HG03095 (cell line): ENCODE measurements at regions not wholly inside any gene's neighbourhood (a gene's known extent, or its start where the extent isn't known, plus 50 kb on each side); places are given as distances from the start of the nearest gene placed in this dataset.

ENCODE experiments used
- ATAC-seq: cut with Tn5 transposase; IDR thresholded peaks from one replicate; pipeline ENCODE4 v1.9.1; 2021; ENCODE audit warnings: moderate library complexity; ENCODE audit not compliant: unreplicated experiment

DNA sequence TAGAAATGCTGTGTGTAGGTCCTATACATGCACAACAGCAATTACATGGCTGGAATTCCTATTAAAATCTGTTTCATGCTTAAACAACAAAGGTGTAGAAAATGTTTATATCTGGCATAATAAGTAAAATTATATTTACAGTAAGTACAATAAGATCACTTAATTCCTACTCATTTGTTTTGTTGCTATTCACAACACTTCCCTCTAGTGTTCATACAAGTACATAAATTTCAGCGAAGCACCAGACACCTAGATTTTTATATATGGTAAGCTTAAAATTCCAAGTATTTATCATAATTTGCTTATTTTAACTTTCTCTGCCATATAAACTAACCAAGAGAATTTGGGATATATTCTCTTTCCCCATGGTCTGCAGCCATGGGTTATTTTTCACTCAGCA is 51.8 kb upstream of the ANK3 start:
- ATAC-seq, result no peak

DNA sequence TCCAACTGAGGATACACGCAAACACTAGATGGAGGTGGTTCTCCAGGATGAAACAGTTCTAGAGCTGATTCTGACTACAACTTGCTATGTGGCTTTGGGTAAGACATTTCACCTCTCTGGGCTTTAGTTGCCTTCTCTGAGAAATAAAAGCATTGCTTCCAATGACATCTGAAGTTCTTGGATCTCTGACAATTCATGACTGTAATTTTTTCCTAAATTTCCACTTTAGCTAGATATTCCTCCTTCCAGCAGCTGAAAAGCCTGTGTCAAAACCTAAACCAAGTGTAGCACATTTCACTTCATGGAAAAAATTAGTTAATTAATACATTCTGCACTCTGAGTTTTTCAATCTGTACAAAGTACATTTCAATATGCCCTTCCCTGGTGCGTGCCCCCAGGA is 50.0 kb upstream of the ANK3 start:
- ATAC-seq, result no peak
